ENCODE measurements at regions not wholly inside any gene's neighbourhood (a gene's known extent, or its start where the extent isn't known, plus 50 kb on each side); places are given as distances from the start of the nearest gene placed in this dataset.

DNA sequence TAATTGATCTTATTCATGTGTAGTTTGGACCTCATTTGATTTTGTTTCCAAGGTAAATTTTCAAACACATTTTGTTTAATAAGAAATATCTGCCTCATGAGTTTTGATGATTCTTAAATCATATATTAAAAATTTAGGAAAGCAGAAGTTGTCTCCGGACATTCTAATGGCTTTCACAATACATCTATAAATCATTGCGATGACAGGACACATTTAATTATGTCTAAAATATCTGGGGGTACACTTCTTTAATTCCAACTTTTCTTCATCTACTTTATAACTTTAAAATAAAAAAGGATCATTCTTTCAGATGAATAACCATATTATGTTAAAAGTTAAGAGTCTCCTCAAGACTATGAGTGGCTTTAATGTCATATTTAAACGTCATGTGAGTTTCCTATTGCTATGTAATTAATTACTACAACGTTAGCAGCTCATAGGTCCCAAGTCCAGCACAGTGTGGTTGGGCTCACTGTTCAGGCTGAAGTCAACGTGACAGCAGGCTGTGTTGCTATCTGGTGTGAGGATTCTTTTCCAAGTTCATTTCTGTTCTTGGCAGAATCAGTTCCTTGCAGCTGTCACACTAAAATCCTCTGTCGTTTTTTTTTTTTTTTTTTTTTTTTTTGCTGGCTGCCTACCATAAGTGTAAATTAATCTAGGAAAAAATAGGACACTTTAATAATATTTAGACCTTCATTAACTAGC lies 893.5 kb downstream of the LTN1 start:
- TF ChIP-seq, protein P1, sequence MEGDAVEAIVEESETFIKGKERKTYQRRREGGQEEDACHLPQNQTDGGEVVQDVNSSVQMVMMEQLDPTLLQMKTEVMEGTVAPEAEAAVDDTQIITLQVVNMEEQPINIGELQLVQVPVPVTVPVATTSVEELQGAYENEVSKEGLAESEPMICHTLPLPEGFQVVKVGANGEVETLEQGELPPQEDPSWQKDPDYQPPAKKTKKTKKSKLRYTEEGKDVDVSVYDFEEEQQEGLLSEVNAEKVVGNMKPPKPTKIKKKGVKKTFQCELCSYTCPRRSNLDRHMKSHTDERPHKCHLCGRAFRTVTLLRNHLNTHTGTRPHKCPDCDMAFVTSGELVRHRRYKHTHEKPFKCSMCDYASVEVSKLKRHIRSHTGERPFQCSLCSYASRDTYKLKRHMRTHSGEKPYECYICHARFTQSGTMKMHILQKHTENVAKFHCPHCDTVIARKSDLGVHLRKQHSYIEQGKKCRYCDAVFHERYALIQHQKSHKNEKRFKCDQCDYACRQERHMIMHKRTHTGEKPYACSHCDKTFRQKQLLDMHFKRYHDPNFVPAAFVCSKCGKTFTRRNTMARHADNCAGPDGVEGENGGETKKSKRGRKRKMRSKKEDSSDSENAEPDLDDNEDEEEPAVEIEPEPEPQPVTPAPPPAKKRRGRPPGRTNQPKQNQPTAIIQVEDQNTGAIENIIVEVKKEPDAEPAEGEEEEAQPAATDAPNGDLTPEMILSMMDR (IDR thresholded peaks at IDR 0.05; ENCODE audit: poor library complexity): no peak
- TF ChIP-seq EZH2 (IDR thresholded peaks at IDR 0.05; ENCODE audit: borderline replicate concordance) (no peak), EZH2phosphoT487 (IDR thresholded peaks at IDR 0.05; ENCODE audit: low read depth, severe bottlenecking, unreplicated experiment) (no peak)
